SK-N-MC (cell line): ENCODE measurements at regions not wholly inside any gene's neighbourhood (a gene's known extent, or its start where the extent isn't known, plus 50 kb on each side); places are given as distances from the start of the nearest gene placed in this dataset.
"Not testable (repeated sequence)": the region's sequence is repeated elsewhere in the genome, so short reads cannot be mapped to it uniquely, and the experiment has no call there.

Experiments used
- DNase-seq: peaks from one replicate; pipeline ENCODE4 v3.0.0-alpha.2; 2011; ENCODE audit warnings: low read depth, low spot score
- H3K27ac ChIP-seq: fragments of 200-600 bp; sonication (generic); 2 replicates; pipeline ENCODE4 v1.5.1; 2016; ENCODE audit warnings: mixed run types
- H3K36me3 ChIP-seq: fragments of 200-600 bp; sonication (generic); 2 replicates; pipeline ENCODE4 v1.6.1; 2017; ENCODE audit warnings: antibody characterized with exemption, low read length, mixed read lengths; ENCODE audit not compliant: insufficient read depth
- H3K4me3 ChIP-seq: fragments of 200-600 bp; sonication (generic); 2 replicates; pipeline ENCODE4 v1.5.1; 2016
- H3K9ac ChIP-seq: fragments of 200-600 bp; sonication (generic); 2 replicates; pipeline ENCODE4 v1.8.0; 2017; ENCODE audit warnings: mixed run types, mixed read lengths; ENCODE audit not compliant: insufficient read length
- H3K9me3 ChIP-seq: fragments of 200-600 bp; sonication (generic); 2 replicates; pipeline ENCODE4 v1.6.1; 2017; ENCODE audit warnings: low read depth, mild to moderate bottlenecking, antibody characterized with exemption, low read length, moderate library complexity, mixed read lengths
- EZH2 ChIP-seq: fragments of 200-600 bp; sonication (generic); IDR thresholded peaks from one replicate; pipeline ENCODE4 v1.6.1; 2017; ENCODE audit warnings: antibody characterized with exemption
- FOXP2 ChIP-seq: optimal IDR thresholded peaks from 2 replicates; pipeline ENCODE3; 2011; ENCODE audit warnings: mild to moderate bottlenecking, moderate library complexity; ENCODE audit not compliant: insufficient read depth; ENCODE audit errors: extremely low read length, control extremely low read depth
- POLR2AphosphoS5 ChIP-seq: IDR thresholded peaks from 2 replicates; pipeline ENCODE4 v1.6.1; 2012; ENCODE audit warnings: mild to moderate bottlenecking, low read depth, low read length, borderline replicate concordance

- no peak overlapping the region for H3K9ac ChIP-seq
- H3K36me3 ChIP-seq, result no peaks in the 10 kb centered on the region
- H3K4me3 ChIP-seq, result no peak overlapping the region
- H3K9me3 ChIP-seq, result no peaks in the 10 kb centered on the region
- DNase-seq, result no peak
- H3K27ac ChIP-seq, result peak overlapping the region; percentile 49; the same call in 1 of the 2 replicates
- TF ChIP-seq POLR2AphosphoS5 (no peak), FOXP2 (no peak), EZH2 (no peak)
Observed at GRCh38 chr6:169406804-169407203, 153.2 kb upstream of the THBS2 start.

GRCh38 chr6:169406034-169406433 is 152.4 kb upstream of the THBS2 start:
- no peak overlapping the region for H3K9ac ChIP-seq
- peak; percentile 90 for TF ChIP-seq FOXP2
- no peak for TF ChIP-seq EZH2
- H3K9me3 ChIP-seq, result no peaks in the 10 kb centered on the region
- peak overlapping the region; percentile 49 for H3K27ac ChIP-seq
- no peak overlapping the region for H3K4me3 ChIP-seq
- no peaks in the 10 kb centered on the region for H3K36me3 ChIP-seq
- DNase-seq, result no peak

- no peak for DNase-seq
- Histone ChIP-seq H3K36me3 (no peaks in the 10 kb centered on the region), H3K27ac (no peak overlapping the region), H3K4me3 (no peak overlapping the region), H3K9me3 (no peaks in the 10 kb centered on the region), H3K9ac (no peak overlapping the region)
- no peak for TF ChIP-seq FOXP2
- TF ChIP-seq EZH2, result no peak
- TF ChIP-seq POLR2AphosphoS5, result no peak
Observed at GRCh38 chr6:169404828-169405227, 151.2 kb upstream of the THBS2 start.

GRCh38 chr6:169398342-169399105 is 144.9 kb upstream of the THBS2 start:
- no peak overlapping the region for H3K4me3 ChIP-seq

GRCh38 chr6:169397684-169398083 is 144.0 kb upstream of the THBS2 start:
- DNase-seq, result no peak
- Histone ChIP-seq H3K4me3 (no peak overlapping the region), H3K27ac (no peak overlapping the region), H3K9ac (no peak overlapping the region), H3K36me3 (no peaks in the 10 kb centered on the region), H3K9me3 (no peaks in the 10 kb centered on the region)
- no peak for TF ChIP-seq POLR2AphosphoS5
- TF ChIP-seq EZH2, result no peak
- TF ChIP-seq FOXP2, result no peak

More at GRCh38 chr6:169398342-169399105, 144.9 kb upstream of the THBS2 start:
- no peaks in the 10 kb centered on the region for H3K9me3 ChIP-seq
- no peak overlapping the region for H3K9ac ChIP-seq
- no peaks in the 10 kb centered on the region for H3K36me3 ChIP-seq
- DNase-seq, result no peak
- H3K27ac ChIP-seq, result no peak overlapping the region
- no peak for TF ChIP-seq EZH2
- TF ChIP-seq FOXP2, result no peak
- no peak for TF ChIP-seq POLR2AphosphoS5

GRCh38 chr6:169396554-169397163 is 143.0 kb upstream of the THBS2 start:
- no peaks in the 10 kb centered on the region for H3K9me3 ChIP-seq
- TF ChIP-seq EZH2 (no peak), FOXP2 (no peak), POLR2AphosphoS5 (no peak)
- H3K27ac ChIP-seq, result no peak overlapping the region
- H3K9ac ChIP-seq, result no peak overlapping the region
- no peak for DNase-seq
- no peaks in the 10 kb centered on the region for H3K36me3 ChIP-seq
- H3K4me3 ChIP-seq, result no peak overlapping the region

- H3K27ac ChIP-seq, H3K9ac ChIP-seq, H3K4me3 ChIP-seq, DNase-seq, H3K36me3 ChIP-seq, H3K9me3 ChIP-seq: not testable (repeated sequence)
Observed at GRCh38 chr6:169396009-169396539, 142.4 kb upstream of the THBS2 start.

- Histone ChIP-seq H3K9ac (no peak overlapping the region), H3K4me3 (no peak overlapping the region), H3K36me3 (no peaks in the 10 kb centered on the region), H3K27ac (no peak overlapping the region), H3K9me3 (no peaks in the 10 kb centered on the region)
- no peak for DNase-seq
- TF ChIP-seq POLR2AphosphoS5, result no peak
- TF ChIP-seq FOXP2, result no peak
- no peak for TF ChIP-seq EZH2
Observed at GRCh38 chr6:169395080-169395805, 141.6 kb upstream of the THBS2 start.
